T-helper 1 cell (primary cell): ENCODE measurements at regions not wholly inside any gene's neighbourhood (a gene's known extent, or its start where the extent isn't known, plus 50 kb on each side); places are given as distances from the start of the nearest gene placed in this dataset.

Experiments used
- DNase-seq, 5 donors: peaks; one replicate each; pipeline ENCODE4 v3.0.0-alpha.2; 2012 to 2020

- no peak for DNase-seq
Measured at GRCh38 chr13:107736731-107737130, 478.6 kb downstream of the LIG4 start.

GRCh38 chr13:107736170-107736569 lies 479.2 kb downstream of the LIG4 start:
- no peak for DNase-seq

GRCh38 chr13:107734891-107735625 lies 480.3 kb downstream of the LIG4 start:
- no peak for DNase-seq

GRCh38 chr13:107733276-107733675 lies 482.1 kb downstream of the LIG4 start:
- no peak for DNase-seq

GRCh38 chr13:107730813-107731212 lies 484.5 kb downstream of the LIG4 start:
- no peak for DNase-seq

GRCh38 chr13:107721125-107721869 lies 494.0 kb downstream of the LIG4 start:
- no peak for DNase-seq

- no peak for DNase-seq
Measured at GRCh38 chr13:107716741-107717140, 498.6 kb downstream of the LIG4 start.

- no peak for DNase-seq
Measured at GRCh38 chr13:107716241-107716640, 499.1 kb downstream of the LIG4 start.

GRCh38 chr13:107715496-107715895 lies 499.8 kb downstream of the LIG4 start:
- DNase-seq = no peak

GRCh38 chr13:107713314-107713713 lies 502.0 kb downstream of the LIG4 start:
- no peak for DNase-seq

GRCh38 chr13:107712145-107712860 lies 503.0 kb downstream of the LIG4 start:
- DNase-seq = no peak

- DNase-seq = no peak
Measured at GRCh38 chr13:107690181-107690580, 525.2 kb downstream of the LIG4 start.

- DNase-seq = no peak
Measured at GRCh38 chr13:107685876-107686275, 529.5 kb downstream of the LIG4 start.

- DNase-seq = no peak
Measured at GRCh38 chr13:107681600-107681999, 533.7 kb downstream of the LIG4 start.

- no peak for DNase-seq
Measured at GRCh38 chr13:107680115-107680514, 535.2 kb downstream of the LIG4 start.

GRCh38 chr13:107678075-107678689 lies 537.2 kb downstream of the LIG4 start:
- DNase-seq = no peak

GRCh38 chr13:107675847-107676550 lies 539.3 kb downstream of the LIG4 start:
- no peak for DNase-seq

- DNase-seq = no peak
Measured at GRCh38 chr13:107669391-107669993, 545.8 kb downstream of the LIG4 start.

GRCh38 chr13:107665926-107666458 lies 549.3 kb downstream of the LIG4 start:
- DNase-seq = no peak

GRCh38 chr13:107650081-107650701 lies 565.1 kb downstream of the LIG4 start:
- DNase-seq = peak in 1 of 5 donors; percentile 3

GRCh38 chr13:107649079-107649478 lies 566.3 kb downstream of the LIG4 start:
- no peak for DNase-seq
